Activated CD8-positive, alpha-beta T cell treated with anti-CD3 and anti-CD28 coated beads, Interleukin-2, amount 10 ng/mL, durations not matched to agents 7 days and 5 days (primary cell): ENCODE measurements at regions not wholly inside any gene's neighbourhood (a gene's known extent, or its start where the extent isn't known, plus 50 kb on each side); places are given as distances from the start of the nearest gene placed in this dataset.

Experiments used
- ATAC-seq: fragments of 150-1000 bp; cut with Tn5 transposase; one replicate; pipeline ENCODE4 v1.10.0; 2021; ENCODE audit warnings: moderate library complexity
- CTCF ChIA-PET: fragments of 350-600 bp; sonication (Branson Sonifier 250); formaldehyde crosslinking; loops from one replicate; lab custom pipeline; 2021; ENCODE audit warnings: antibody characterized with exemption; lab: Charles Lee
- POLR2A ChIA-PET: fragments of 350-600 bp; sonication (Branson Sonifier 250); formaldehyde crosslinking; loops from one replicate; lab custom pipeline; 2021; ENCODE audit warnings: antibody characterized with exemption; lab: Charles Lee
- DNase-seq: peaks from one replicate; pipeline ENCODE4 v3.0.0-alpha.2; 2020
- H3K27ac Mint-ChIP-seq: one replicate; pipeline ENCODE4 v1.8.0; 2021; ENCODE audit warnings: mild to moderate bottlenecking, mixed read lengths
- H3K27me3 Mint-ChIP-seq: one replicate; pipeline ENCODE4 v1.8.0; 2021; ENCODE audit warnings: low read depth, mixed read lengths
- H3K36me3 Mint-ChIP-seq: one replicate; pipeline ENCODE4 v1.8.0; 2021; ENCODE audit warnings: low read depth, mixed read lengths
- H3K4me1 Mint-ChIP-seq: one replicate; pipeline ENCODE4 v1.8.0; 2021; ENCODE audit warnings: low read depth, mixed read lengths
- H3K4me3 Mint-ChIP-seq: one replicate; pipeline ENCODE4 v1.8.0; 2021; ENCODE audit warnings: mild to moderate bottlenecking, mixed read lengths
- H3K9me3 Mint-ChIP-seq: one replicate; pipeline ENCODE4 v1.8.0; 2022; ENCODE audit warnings: mixed read lengths; ENCODE audit not compliant: insufficient read depth

DNA sequence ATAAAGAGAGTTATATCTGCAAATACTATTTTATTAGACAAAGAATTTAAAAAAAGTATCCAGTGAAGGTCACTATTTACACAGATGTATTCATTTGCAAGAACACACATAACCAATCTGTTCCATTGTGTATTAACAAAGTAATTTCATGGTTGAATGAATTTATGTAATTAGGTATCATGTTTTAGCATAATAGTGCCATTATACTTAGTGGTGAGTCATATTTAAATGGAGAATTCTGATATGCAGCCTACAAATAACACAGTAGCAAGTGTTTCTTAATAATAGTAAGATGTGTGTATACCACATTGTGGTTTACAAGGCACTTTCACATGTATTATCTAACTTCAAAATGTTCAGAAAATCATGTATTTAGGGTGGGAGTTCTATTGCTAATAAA, 1028.5 kb upstream of the ACO1 start:
- no peaks in the 10 kb centered on the region for H3K9me3 Mint-ChIP-seq
- no peak overlapping the region for H3K27ac Mint-ChIP-seq
- H3K4me1 Mint-ChIP-seq, result no peaks in the 10 kb centered on the region
- ATAC-seq (no peak), DNase-seq (no peak)
- no peaks in the 10 kb centered on the region for H3K36me3 Mint-ChIP-seq
- POLR2A ChIA-PET, result no interaction called here
- CTCF ChIA-PET, result no interaction called here
- H3K27me3 Mint-ChIP-seq, result no peaks in the 10 kb centered on the region
- H3K4me3 Mint-ChIP-seq, result no peak overlapping the region

DNA sequence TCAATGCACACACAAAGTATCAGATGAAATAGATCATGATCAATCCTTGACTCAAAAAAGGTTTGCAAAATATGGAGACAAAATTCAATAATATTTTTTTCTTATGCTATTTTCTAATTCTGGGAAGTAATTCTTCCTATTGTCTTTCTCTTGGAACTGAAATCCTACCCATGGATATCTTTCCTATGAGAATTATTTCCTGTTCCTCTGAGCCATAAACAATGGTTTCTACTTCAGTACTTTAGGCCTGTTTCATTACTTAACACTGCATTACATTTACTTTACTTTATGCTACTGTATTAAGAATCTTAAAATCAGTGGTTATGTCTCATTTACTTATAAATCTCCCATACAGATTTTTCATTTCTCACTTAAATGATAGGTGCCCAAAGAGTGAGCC, 1025.4 kb upstream of the ACO1 start:
- DNase-seq (no peak), ATAC-seq (no peak)
- ChIA-PET CTCF (no interaction called here), POLR2A (no interaction called here)
- no peaks in the 10 kb centered on the region for H3K27me3 Mint-ChIP-seq
- no peak overlapping the region for H3K27ac Mint-ChIP-seq
- no peaks in the 10 kb centered on the region for H3K36me3 Mint-ChIP-seq
- no peaks in the 10 kb centered on the region for H3K4me1 Mint-ChIP-seq
- H3K4me3 Mint-ChIP-seq, result no peak overlapping the region
- H3K9me3 Mint-ChIP-seq, result no peaks in the 10 kb centered on the region

DNA sequence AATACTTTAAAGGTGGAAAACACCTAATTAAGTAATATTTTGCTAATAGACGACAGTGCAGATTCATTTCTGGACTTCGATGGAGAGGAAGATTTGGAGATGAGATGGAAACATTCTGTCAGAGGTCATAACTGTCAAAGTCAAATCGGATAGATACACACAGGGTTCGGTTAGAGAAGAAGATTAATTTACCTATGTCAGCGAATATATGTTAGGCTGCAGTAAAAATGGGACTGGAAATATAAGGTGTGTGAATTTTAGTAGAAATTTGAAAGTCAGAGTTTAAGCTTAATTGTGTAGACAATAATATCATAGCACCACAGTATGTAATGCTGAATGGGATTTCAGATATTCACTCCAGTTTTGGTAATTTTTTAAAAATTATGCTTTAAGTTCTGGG, 1020.3 kb upstream of the ACO1 start:
- CTCF ChIA-PET, result no interaction called here
- POLR2A ChIA-PET, result no interaction called here
- H3K4me1 Mint-ChIP-seq, result no peaks in the 10 kb centered on the region
- no peaks in the 10 kb centered on the region for H3K27me3 Mint-ChIP-seq
- H3K36me3 Mint-ChIP-seq, result no peaks in the 10 kb centered on the region
- DNase-seq, result no peak
- no peak overlapping the region for H3K4me3 Mint-ChIP-seq
- H3K27ac Mint-ChIP-seq, result no peak overlapping the region
- no peaks in the 10 kb centered on the region for H3K9me3 Mint-ChIP-seq
- ATAC-seq, result no peak

DNA sequence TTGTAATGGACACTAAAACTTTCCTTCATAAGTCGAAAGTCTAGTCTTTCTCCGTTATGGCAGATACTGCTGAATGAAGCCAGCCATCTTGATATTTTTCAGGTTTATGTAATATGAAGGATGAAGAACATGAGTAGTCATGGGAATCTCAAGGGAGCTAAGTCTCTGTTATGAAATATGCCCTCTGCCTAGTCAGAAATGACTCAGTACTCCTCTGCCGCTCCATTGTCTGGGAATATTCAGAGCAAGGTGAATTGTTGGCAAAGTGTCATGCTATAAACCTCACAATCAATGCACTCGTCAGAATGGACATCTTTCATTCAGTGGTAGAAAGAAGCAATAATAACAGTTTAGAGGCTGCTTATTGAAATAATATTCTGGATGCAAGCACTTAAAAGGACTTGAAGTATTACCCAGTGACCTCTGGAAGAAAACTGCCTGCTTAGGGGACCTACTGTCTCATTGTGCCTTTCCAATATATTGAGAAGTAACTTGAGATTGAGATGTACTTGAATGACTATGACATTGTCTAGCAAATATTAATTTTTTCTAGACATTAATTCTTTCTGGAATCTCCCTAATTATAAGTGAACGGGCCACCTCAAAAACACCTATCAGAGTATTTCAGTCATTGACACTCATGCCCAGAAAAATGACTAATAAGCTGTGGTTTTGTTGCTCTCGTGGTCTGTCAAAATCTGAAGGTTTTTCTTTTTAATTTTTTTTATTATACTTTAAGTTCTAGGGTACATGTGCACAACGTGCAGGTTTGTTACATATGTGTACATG, 1011.5 kb upstream of the ACO1 start:
- H3K4me3 Mint-ChIP-seq, result no peak overlapping the region
- peaks cover 3% of the 10 kb centered on the region for H3K9me3 Mint-ChIP-seq
- H3K27ac Mint-ChIP-seq, result no peak overlapping the region
- H3K27me3 Mint-ChIP-seq, result no peaks in the 10 kb centered on the region
- POLR2A ChIA-PET, result no interaction called here
- H3K36me3 Mint-ChIP-seq, result peaks cover 3% of the 10 kb centered on the region
- DNase-seq, result no peak
- CTCF ChIA-PET, result no interaction called here
- no peak for ATAC-seq
- H3K4me1 Mint-ChIP-seq, result no peaks in the 10 kb centered on the region

DNA sequence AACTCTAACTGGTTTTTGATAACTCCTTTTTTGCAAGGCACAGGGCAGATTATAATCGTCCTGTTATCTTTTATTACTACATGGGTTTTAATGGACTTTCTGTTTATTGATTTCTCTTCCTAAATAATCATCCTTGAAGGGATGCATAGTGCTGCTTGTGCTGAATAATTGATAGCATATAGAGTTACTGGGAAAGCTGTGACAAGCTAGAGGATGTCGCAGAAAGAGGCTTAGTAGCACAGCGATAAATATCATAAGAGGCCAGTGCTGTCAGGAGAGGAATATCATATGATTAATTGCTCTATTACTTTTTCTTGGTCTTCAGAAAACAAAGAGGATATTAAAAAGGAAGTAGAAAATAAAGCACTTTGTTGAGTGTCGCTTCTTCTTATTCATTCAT, 1007.1 kb upstream of the ACO1 start:
- no peaks in the 10 kb centered on the region for H3K27me3 Mint-ChIP-seq
- peaks cover 3% of the 10 kb centered on the region for H3K36me3 Mint-ChIP-seq
- DNase-seq (no peak), ATAC-seq (no peak)
- no peak overlapping the region for H3K4me3 Mint-ChIP-seq
- no peaks in the 10 kb centered on the region for H3K4me1 Mint-ChIP-seq
- H3K9me3 Mint-ChIP-seq, result peaks cover 3% of the 10 kb centered on the region
- ChIA-PET POLR2A (no interaction called here), CTCF (no interaction called here)
- H3K27ac Mint-ChIP-seq, result no peak overlapping the region

DNA sequence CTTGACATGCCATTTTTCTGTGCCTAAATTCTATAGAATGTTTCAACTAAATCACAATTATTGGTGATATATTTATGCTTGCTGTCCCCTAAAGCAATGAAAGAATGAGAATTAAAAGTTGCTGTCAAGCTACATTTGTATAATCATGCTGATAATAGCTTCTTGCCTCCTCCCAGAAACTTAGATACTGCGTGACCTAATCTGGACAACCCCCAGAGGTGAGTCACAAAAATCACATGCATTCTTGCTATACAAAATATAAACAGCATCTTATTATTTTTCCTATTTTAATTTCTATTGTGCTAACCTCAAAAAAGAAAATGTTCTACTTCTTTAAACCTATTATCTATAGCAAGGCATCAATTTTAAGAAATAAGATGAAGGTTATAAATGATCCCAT, 995.8 kb upstream of the ACO1 start:
- no peak overlapping the region for H3K4me3 Mint-ChIP-seq
- DNase-seq, result no peak
- H3K9me3 Mint-ChIP-seq, result no peaks in the 10 kb centered on the region
- ChIA-PET CTCF (no interaction called here), POLR2A (interaction anchor here (0.6 kb wide), 1 partner anchor 12 kb away, joined by 3 read pairs; no protein-coding TSS in a partner anchor)
- peaks cover 5% of the 10 kb centered on the region for H3K4me1 Mint-ChIP-seq
- no peaks in the 10 kb centered on the region for H3K27me3 Mint-ChIP-seq
- ATAC-seq, result no peak
- no peak overlapping the region for H3K27ac Mint-ChIP-seq
- no peaks in the 10 kb centered on the region for H3K36me3 Mint-ChIP-seq

DNA sequence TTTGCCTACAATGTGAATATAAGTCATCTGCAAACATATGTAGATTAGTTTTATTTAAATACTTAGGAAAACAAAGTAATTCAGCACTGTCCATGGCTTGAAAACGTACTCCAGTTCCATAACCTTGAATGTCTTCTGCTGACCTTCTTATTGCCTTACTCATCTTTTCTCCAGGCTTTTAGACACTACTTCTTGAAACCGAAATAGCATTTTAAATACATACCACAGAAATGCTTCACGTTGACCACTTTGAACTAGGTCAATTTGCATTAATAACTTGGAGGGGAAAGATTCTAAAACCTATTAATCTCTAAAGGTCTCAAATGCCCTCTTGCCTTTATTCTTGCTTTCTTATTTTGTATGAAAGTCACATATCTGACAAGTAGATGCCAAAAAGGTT, 995.4 kb upstream of the ACO1 start:
- H3K27ac Mint-ChIP-seq, result no peak overlapping the region
- CTCF ChIA-PET, result no interaction called here
- ATAC-seq (no peak), DNase-seq (no peak)
- H3K27me3 Mint-ChIP-seq, result no peaks in the 10 kb centered on the region
- POLR2A ChIA-PET, result interaction anchor here (0.6 kb wide), 1 partner anchor 11 kb away, joined by 3 read pairs; no protein-coding TSS in a partner anchor
- peaks cover 5% of the 10 kb centered on the region for H3K4me1 Mint-ChIP-seq
- no peaks in the 10 kb centered on the region for H3K36me3 Mint-ChIP-seq
- no peak overlapping the region for H3K4me3 Mint-ChIP-seq
- no peaks in the 10 kb centered on the region for H3K9me3 Mint-ChIP-seq

DNA sequence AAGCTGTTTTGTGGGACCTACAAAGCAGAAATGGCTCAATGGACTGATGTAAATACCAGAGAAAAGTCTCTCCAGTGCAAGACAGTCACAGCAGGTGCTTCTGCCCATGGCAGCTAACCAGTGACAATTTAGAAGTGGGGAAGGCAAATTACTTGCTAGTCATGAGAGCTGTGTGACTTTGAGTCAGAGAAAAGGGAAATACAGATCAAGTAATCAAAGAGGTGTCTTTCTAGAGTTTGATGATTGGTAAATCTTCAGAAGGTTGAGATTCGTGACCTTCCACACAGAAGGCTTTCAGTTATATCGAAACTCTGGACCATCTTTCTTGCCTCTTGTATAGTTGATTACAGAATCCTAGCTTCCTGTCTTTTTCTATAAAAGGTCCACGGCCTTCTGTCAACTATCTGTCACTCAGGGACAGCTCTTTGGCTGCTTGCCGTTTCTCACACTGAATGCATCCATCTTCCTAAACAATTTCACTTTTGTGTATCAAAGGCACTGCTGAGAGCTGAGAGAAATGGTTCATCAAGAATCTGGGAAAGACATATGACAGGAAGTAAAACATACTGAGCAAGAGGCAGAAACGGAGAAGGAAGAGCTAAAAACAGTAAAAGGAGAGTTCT, 993.9 kb upstream of the ACO1 start:
- Mint-ChIP-seq H3K4me3 (no peak overlapping the region), H3K27me3 (no peaks in the 10 kb centered on the region), H3K36me3 (no peaks in the 10 kb centered on the region), H3K4me1 (peaks cover 5% of the 10 kb centered on the region), H3K9me3 (no peaks in the 10 kb centered on the region), H3K27ac (no peak overlapping the region)
- DNase-seq (no peak), ATAC-seq (no peak)
- CTCF ChIA-PET, result interaction anchor here (1.0 to 1.1 kb wide), 3 partner anchors 11 to 55 kb away, joined by 3 read pairs; no protein-coding TSS in a partner anchor
- POLR2A ChIA-PET, result no interaction called here

DNA sequence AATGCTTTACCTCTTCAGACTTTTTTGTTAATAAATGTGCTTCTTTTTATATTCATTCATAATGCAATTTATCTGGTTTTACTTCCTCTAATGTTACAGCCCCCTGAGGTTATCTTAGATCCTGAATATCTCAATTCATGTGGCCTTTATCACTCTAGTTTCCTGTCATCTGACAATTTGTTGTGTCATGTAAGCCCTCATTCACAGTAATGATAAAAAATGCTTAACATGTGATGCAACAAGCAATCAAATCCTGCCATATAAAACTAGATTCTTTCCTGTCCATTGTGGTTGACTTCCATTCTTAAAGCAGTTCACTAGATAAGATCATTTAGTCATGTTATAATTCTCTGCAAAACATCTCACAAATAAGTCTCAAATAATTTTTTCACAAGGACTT, 991.2 kb upstream of the ACO1 start:
- H3K27me3 Mint-ChIP-seq, result no peaks in the 10 kb centered on the region
- ChIA-PET POLR2A (no interaction called here), CTCF (no interaction called here)
- no peak overlapping the region for H3K4me3 Mint-ChIP-seq
- peaks cover 5% of the 10 kb centered on the region for H3K4me1 Mint-ChIP-seq
- H3K36me3 Mint-ChIP-seq, result no peaks in the 10 kb centered on the region
- H3K9me3 Mint-ChIP-seq, result no peaks in the 10 kb centered on the region
- DNase-seq, result no peak
- ATAC-seq, result no peak
- H3K27ac Mint-ChIP-seq, result no peak overlapping the region

DNA sequence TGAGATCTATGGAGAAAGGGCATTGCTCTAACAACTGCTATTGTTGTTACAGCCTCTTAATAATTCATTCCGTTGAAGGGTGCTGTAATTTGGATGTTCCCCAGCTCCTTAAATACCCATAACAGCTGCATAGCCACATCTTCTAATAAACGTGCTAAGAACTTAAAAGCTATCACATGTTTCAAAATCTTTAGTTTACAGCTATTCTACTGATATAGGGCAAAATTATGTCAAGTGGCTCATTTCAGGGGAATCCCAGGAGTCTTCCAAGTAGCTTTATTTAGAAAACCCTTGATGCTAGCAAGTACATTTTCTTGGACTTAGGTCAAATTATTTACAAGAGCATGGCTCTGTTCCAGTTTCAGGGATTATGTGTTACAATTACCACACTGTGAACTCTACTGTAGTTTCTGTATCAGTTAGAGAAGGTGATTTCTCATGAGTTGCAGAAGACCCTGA, 990.4 kb upstream of the ACO1 start:
- H3K4me3 Mint-ChIP-seq, result no peak overlapping the region
- DNase-seq (no peak), ATAC-seq (no peak)
- peaks cover 5% of the 10 kb centered on the region for H3K4me1 Mint-ChIP-seq
- ChIA-PET CTCF (no interaction called here), POLR2A (no interaction called here)
- H3K27me3 Mint-ChIP-seq, result no peaks in the 10 kb centered on the region
- H3K36me3 Mint-ChIP-seq, result no peaks in the 10 kb centered on the region
- no peak overlapping the region for H3K27ac Mint-ChIP-seq
- no peaks in the 10 kb centered on the region for H3K9me3 Mint-ChIP-seq

DNA sequence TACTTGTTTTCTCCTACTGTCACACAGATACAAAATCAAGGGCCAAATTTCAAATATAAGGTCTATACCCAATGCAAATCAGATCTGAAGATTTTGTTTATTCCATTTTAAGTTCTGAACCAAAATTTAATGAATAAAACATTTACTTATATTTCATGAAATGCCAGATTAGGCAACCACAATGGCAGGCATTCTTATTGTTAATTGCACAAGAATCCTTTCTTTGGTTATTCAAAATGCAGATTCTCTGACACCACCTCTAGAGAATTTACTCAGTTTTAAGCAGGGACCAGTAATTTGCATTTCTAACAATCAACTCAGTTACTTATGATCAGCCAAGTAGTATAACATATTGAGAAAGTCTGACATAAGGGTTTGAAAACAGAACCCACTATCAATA, 972.4 kb upstream of the ACO1 start:
- DNase-seq (no peak), ATAC-seq (no peak)
- H3K36me3 Mint-ChIP-seq, result no peaks in the 10 kb centered on the region
- POLR2A ChIA-PET, result no interaction called here
- no peak overlapping the region for H3K27ac Mint-ChIP-seq
- CTCF ChIA-PET, result no interaction called here
- H3K4me1 Mint-ChIP-seq, result no peaks in the 10 kb centered on the region
- H3K9me3 Mint-ChIP-seq, result no peaks in the 10 kb centered on the region
- H3K27me3 Mint-ChIP-seq, result no peaks in the 10 kb centered on the region
- no peak overlapping the region for H3K4me3 Mint-ChIP-seq

DNA sequence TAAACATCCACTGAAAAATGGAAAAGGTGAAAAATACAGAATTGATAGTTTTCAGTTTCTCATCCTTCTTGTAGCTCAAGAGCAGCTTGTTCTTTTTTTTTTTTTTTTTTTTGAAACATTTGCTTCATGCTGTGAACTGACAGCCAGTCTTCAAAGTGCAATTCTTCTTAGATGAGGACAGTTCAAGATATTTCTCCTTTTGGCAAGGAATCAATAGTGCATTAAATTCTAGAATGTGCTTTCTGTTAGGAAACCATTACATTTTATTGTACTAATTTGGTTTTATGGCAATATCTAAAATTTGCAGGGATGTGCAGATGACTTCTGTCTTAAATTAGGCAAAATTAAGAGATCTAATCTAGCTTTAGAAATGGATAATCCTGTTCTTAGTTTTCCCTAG, 969.3 kb upstream of the ACO1 start:
- no peaks in the 10 kb centered on the region for H3K27me3 Mint-ChIP-seq
- ChIA-PET POLR2A (interaction anchor here (0.6 kb wide), 1 partner anchor 47 kb away, joined by 3 read pairs; no protein-coding TSS in a partner anchor), CTCF (no interaction called here)
- no peak overlapping the region for H3K27ac Mint-ChIP-seq
- no peak overlapping the region for H3K4me3 Mint-ChIP-seq
- DNase-seq (no peak), ATAC-seq (no peak)
- no peaks in the 10 kb centered on the region for H3K9me3 Mint-ChIP-seq
- no peaks in the 10 kb centered on the region for H3K4me1 Mint-ChIP-seq
- H3K36me3 Mint-ChIP-seq, result no peaks in the 10 kb centered on the region
